IMR-90 (cell line): ENCODE measurements at regions not wholly inside any gene's neighbourhood (a gene's known extent, or its start where the extent isn't known, plus 50 kb on each side); places are given as distances from the start of the nearest gene placed in this dataset.

Source experiments
- ATAC-seq: fragments of 200-7000 bp; cut with Tn5 transposase; 2 replicates; pipeline ENCODE4 v1.9.1; 2020; ENCODE audit warnings: low read depth, mild to moderate bottlenecking, moderate library complexity
- BruUV-seq: library from RNA; stranded (reverse); fragments of 400-500 nt; replicated peaks from 2 replicates; lab custom pipeline; 2021; lab: Mats Ljungman, UMichigan
- CTCF ChIA-PET: fragments of 300-600 bp; formaldehyde crosslinking; extraction: SDS; loops from one replicate; lab custom pipeline; 2021; ENCODE audit warnings: antibody characterized with exemption; lab: Yijun Ruan, JAX
- POLR2A ChIA-PET: fragments of 300-600 bp; sonication (Branson Sonifier 250); formaldehyde crosslinking; loops from one replicate; lab custom pipeline; 2022; ENCODE audit warnings: antibody characterized with exemption; ENCODE audit not compliant: unreplicated experiment; lab: Charles Lee
- DNase-seq: peaks from one replicate; pipeline ENCODE4 v3.0.0; 2013
- H2AFZ ChIP-seq: replicated peaks from 2 replicates; pipeline ENCODE3; 2013; ENCODE audit warnings: low read length, mild to moderate bottlenecking; ENCODE audit not compliant: poor library complexity
- H2AK5ac ChIP-seq: 2 replicates; pipeline ENCODE4 v1.6.1; 2013; ENCODE audit warnings: low read depth, low read length, inconsistent platforms
- H2AK9ac ChIP-seq: replicated peaks from 2 replicates; pipeline ENCODE3; 2013; ENCODE audit warnings: mild to moderate bottlenecking, low read depth, low read length, moderate library complexity; ENCODE audit not compliant: poor library complexity
- H2BK120ac ChIP-seq: 2 replicates; pipeline ENCODE4 v1.6.1; 2013; ENCODE audit warnings: low read depth, low read length, inconsistent platforms
- H2BK15ac ChIP-seq: 3 replicates; pipeline ENCODE4 v1.6.1; 2013; ENCODE audit warnings: low read depth, low read length, inconsistent platforms
- H2BK20ac ChIP-seq: 2 replicates; pipeline ENCODE4 v1.6.1; 2013; ENCODE audit warnings: low read depth, mild to moderate bottlenecking, inconsistent platforms, low read length, moderate library complexity
- H2BK5ac ChIP-seq: 2 replicates; pipeline ENCODE4 v1.6.1; 2013; ENCODE audit warnings: mild to moderate bottlenecking, low read depth, low read length, inconsistent platforms; ENCODE audit not compliant: poor library complexity, severe bottlenecking
- H3K14ac ChIP-seq: replicated peaks from 2 replicates; pipeline ENCODE4 v1.6.1; 2013; ENCODE audit warnings: low read depth, low read length, inconsistent platforms
- H3K18ac ChIP-seq: 2 replicates; pipeline ENCODE4 v1.6.1; 2013; ENCODE audit warnings: low read depth, low read length, control low read depth
- H3K23ac ChIP-seq: 2 replicates; pipeline ENCODE4 v1.6.1; 2013; ENCODE audit warnings: low read depth, low read length, inconsistent platforms
- H3K27ac ChIP-seq: 2 replicates; pipeline ENCODE4 v1.5.1; 2013; ENCODE audit warnings: mild to moderate bottlenecking, control low read depth, low read length; ENCODE audit not compliant: insufficient read depth
- H3K27me3 ChIP-seq: 2 replicates; pipeline ENCODE4 v1.6.1; 2013; ENCODE audit warnings: low read length; ENCODE audit not compliant: control insufficient read depth, insufficient read depth
- H3K36me3 ChIP-seq: 2 replicates; pipeline ENCODE4 v1.6.1; 2013; ENCODE audit warnings: low read length, mixed read lengths; ENCODE audit not compliant: control insufficient read depth, insufficient read depth
- H3K4ac ChIP-seq: 2 replicates; pipeline ENCODE4 v1.6.1; 2013; ENCODE audit warnings: low read depth, low read length, inconsistent platforms
- H3K4me1 ChIP-seq: 2 replicates; pipeline ENCODE4 v1.6.1; 2013; ENCODE audit warnings: low read length, mixed read lengths; ENCODE audit not compliant: control insufficient read depth, insufficient read depth
- H3K4me2 ChIP-seq: 2 replicates; pipeline ENCODE4 v1.6.1; 2013; ENCODE audit warnings: low read depth, mild to moderate bottlenecking, control low read depth, low read length, moderate library complexity
- H3K4me3 ChIP-seq: 2 replicates; pipeline ENCODE4 v1.5.1; 2013; ENCODE audit warnings: low read depth, mild to moderate bottlenecking, control low read depth, low read length, moderate library complexity; ENCODE audit not compliant: insufficient read depth
- H3K56ac ChIP-seq: 2 replicates; pipeline ENCODE4 v1.6.1; 2013; ENCODE audit warnings: low read length, inconsistent platforms; ENCODE audit not compliant: insufficient read depth; ENCODE audit errors: extremely low read depth
- H3K79me1 ChIP-seq, 2 experiments: 2 replicates each; pipeline ENCODE4 v1.6.1; 2013; ENCODE audit warnings: low read length in 2 of 2, inconsistent platforms in 1 of 2, low read depth in 1 of 2
- H3K9ac ChIP-seq: 2 replicates; pipeline ENCODE4 v1.6.1; 2013; ENCODE audit warnings: low read depth, low read length, control low read depth
- H3K9me1 ChIP-seq: 2 replicates; pipeline ENCODE4 v1.6.1; 2013; ENCODE audit warnings: low read length, inconsistent platforms; ENCODE audit not compliant: insufficient read depth
- H3K9me3 ChIP-seq: 2 replicates; pipeline ENCODE4 v1.6.1; 2013; ENCODE audit warnings: low read length; ENCODE audit not compliant: control insufficient read depth, insufficient read depth
- H4K20me1 ChIP-seq: 2 replicates; pipeline ENCODE4 v1.6.1; 2013; ENCODE audit warnings: low read length, inconsistent platforms; ENCODE audit not compliant: insufficient read depth
- H4K5ac ChIP-seq: 2 replicates; pipeline ENCODE4 v1.6.1; 2013; ENCODE audit warnings: mild to moderate bottlenecking, low read depth, low read length, control low read depth
- H4K8ac ChIP-seq, 2 experiments: 2 replicates each; pipeline ENCODE4 v1.6.1; 2013; ENCODE audit warnings: low read depth in 2 of 2, low read length in 2 of 2, control low read depth in 1 of 2, inconsistent platforms in 1 of 2
- H4K91ac ChIP-seq: 2 replicates; pipeline ENCODE4 v1.6.1; 2013; ENCODE audit warnings: low read depth, low read length, inconsistent platforms; ENCODE audit not compliant: insufficient read depth
- BHLHE40 ChIP-seq: fragments of 150-350 bp; IDR thresholded peaks from 2 replicates; pipeline ENCODE4 v1.6.1; 2016; ENCODE audit warnings: mild to moderate bottlenecking, low read depth, low read length
- CEBPB ChIP-seq: IDR thresholded peaks from 2 replicates; pipeline ENCODE4 v1.6.1; 2012; ENCODE audit warnings: low read depth, low read length, improper control_type of control experiment
- CHD1 ChIP-seq: IDR thresholded peaks from 2 replicates; pipeline ENCODE4 v1.6.1; 2012; ENCODE audit warnings: low read depth, low read length, improper control_type of control experiment
- CTCF ChIP-seq: conservative IDR thresholded peaks from 2 replicates; pipeline ENCODE4 v1.5.1; 2012; ENCODE audit warnings: mild to moderate bottlenecking, low read depth, low read length, improper control_type of control experiment
- ELK1 ChIP-seq: fragments of 150-350 bp; IDR thresholded peaks from 2 replicates; pipeline ENCODE4 v1.6.1; 2016; ENCODE audit warnings: low read depth, mild to moderate bottlenecking, low read length, moderate library complexity, borderline replicate concordance
- FOS ChIP-seq: fragments of 150-350 bp; IDR thresholded peaks from 2 replicates; pipeline ENCODE4 v1.6.1; 2016; ENCODE audit warnings: low read depth, low read length
- MAFK ChIP-seq: IDR thresholded peaks from 2 replicates; pipeline ENCODE4 v1.6.1; 2012; ENCODE audit warnings: low read depth, low read length, improper control_type of control experiment
- MAZ ChIP-seq: IDR thresholded peaks from 2 replicates; pipeline ENCODE4 v1.6.1; 2012; ENCODE audit warnings: low read depth, mild to moderate bottlenecking, low read length, improper control_type of control experiment, moderate library complexity, borderline replicate concordance
- MXI1 ChIP-seq: IDR thresholded peaks from 2 replicates; pipeline ENCODE4 v1.6.1; 2012; ENCODE audit warnings: low read depth, mild to moderate bottlenecking, low read length, moderate library complexity, borderline replicate concordance
- NFE2L2 ChIP-seq: fragments of 150-350 bp; IDR thresholded peaks from 2 replicates; pipeline ENCODE4 v1.6.1; 2016; ENCODE audit warnings: low read depth, mild to moderate bottlenecking, low read length
- POLR2A ChIP-seq: IDR thresholded peaks from 2 replicates; pipeline ENCODE4 v1.6.1; 2012; ENCODE audit warnings: mild to moderate bottlenecking, low read depth, low read length
- RAD21 ChIP-seq: IDR thresholded peaks from 2 replicates; pipeline ENCODE4 v1.6.1; 2012; ENCODE audit warnings: low read length, improper control_type of control experiment
- RCOR1 ChIP-seq: IDR thresholded peaks from 2 replicates; pipeline ENCODE4 v1.6.1; 2012; ENCODE audit warnings: mild to moderate bottlenecking, low read length, improper control_type of control experiment; ENCODE audit not compliant: insufficient replicate concordance
- RFX5 ChIP-seq: IDR thresholded peaks from 2 replicates; pipeline ENCODE4 v1.8.0; 2012; ENCODE audit warnings: low read depth, mild to moderate bottlenecking, low read length, moderate library complexity
- SMC3 ChIP-seq: fragments of 150-350 bp; IDR thresholded peaks from 2 replicates; pipeline ENCODE4 v1.6.1; 2016; ENCODE audit warnings: low read depth, mild to moderate bottlenecking, antibody characterized with exemption, low read length, moderate library complexity
- USF2 ChIP-seq: fragments of 150-350 bp; IDR thresholded peaks from 2 replicates; pipeline ENCODE4 v1.6.1; 2017; ENCODE audit warnings: mild to moderate bottlenecking, antibody characterized with exemption, low read length, low read depth
- dilution Hi-C: fragments of 300-500 bp; cut with HindIII; formaldehyde crosslinking; loops from one replicate; pipeline ENCODE4 v1.14.3; 2018; ENCODE audit warnings: low sequenced_read_pairs; ENCODE audit not compliant: unreplicated experiment
- in situ Hi-C: fragments of 300-500 bp; cut with MboI; formaldehyde crosslinking; loops from 3 replicates; pipeline ENCODE4 v1.14.3; 2019; ENCODE audit warnings: low sequenced_read_pairs, inconsistent platforms, mixed read lengths
- intact Hi-C: fragments of 100-400 bp; cut with micrococcal nuclease; formaldehyde crosslinking; loops from 2 replicates; pipeline ENCODE4 v1.10.0; 2022

- Histone ChIP-seq H3K27ac (no peak overlapping the region), H2BK20ac (no peak overlapping the region), H2BK15ac (no peak overlapping the region), H3K27me3 (no peaks in the 10 kb centered on the region), H2AK5ac (no peak overlapping the region), H3K36me3 (no peaks in the 10 kb centered on the region), H2AFZ (no peak overlapping the region), H3K9me3 (peaks cover 3% of the 10 kb centered on the region; the same call in 1 of the 2 replicates), H3K9ac (no peak overlapping the region), H3K4me3 (no peak overlapping the region), H4K5ac (no peak overlapping the region), H3K4me1 (no peaks in the 10 kb centered on the region), H3K23ac (no peak overlapping the region), H3K56ac (no peak overlapping the region), H3K18ac (no peak overlapping the region), H4K91ac (no peak overlapping the region), H2BK5ac (no peak overlapping the region), H3K14ac (no peak overlapping the region), H3K9me1 (peaks cover 3% of the 10 kb centered on the region; the same call in 1 of the 2 replicates), H4K20me1 (no peaks in the 10 kb centered on the region), H3K79me1 (no peaks in the 10 kb centered on the region), H3K4me2 (no peak overlapping the region), H2AK9ac (no peak overlapping the region), H2BK120ac (no peak overlapping the region), H3K4ac (no peak overlapping the region), H4K8ac (no peak overlapping the region)
- DNase-seq (no peak), ATAC-seq (no peak)
- dilution Hi-C loops (no loop called here), in situ Hi-C loops (no loop called here), intact Hi-C loops (no loop called here)
- BruUV-seq, result no TSS peak
- ChIA-PET CTCF (no interaction called here), POLR2A (no interaction called here)
- no peak for TF ChIP-seq NFE2L2
- TF ChIP-seq CHD1, result no peak
- no peak for TF ChIP-seq RCOR1
- no peak for TF ChIP-seq ELK1
- TF ChIP-seq BHLHE40, result no peak
- TF ChIP-seq MXI1, result no peak
- no peak for TF ChIP-seq FOS
- no peak for TF ChIP-seq RAD21
- TF ChIP-seq MAFK, result no peak
- TF ChIP-seq CEBPB, result no peak
- TF ChIP-seq USF2, result no peak
- no peak for TF ChIP-seq RFX5
- TF ChIP-seq POLR2A, result no peak
- TF ChIP-seq SMC3, result no peak
- no peak for TF ChIP-seq MAZ
- TF ChIP-seq CTCF, result no peak
Measured at GRCh38 chr5:84453405-84453804, 68.7 kb upstream of the EDIL3 start.
